GM19193 (cell line): ENCODE measurements at regions not wholly inside any gene's neighbourhood (a gene's known extent, or its start where the extent isn't known, plus 50 kb on each side); places are given as distances from the start of the nearest gene placed in this dataset.

Source experiments
- POLR2A ChIP-seq: IDR thresholded peaks from 4 replicates; pipeline ENCODE4 v1.6.1; 2011; ENCODE audit not compliant: insufficient read depth, insufficient read length; ENCODE audit errors: extremely low read depth

DNA sequence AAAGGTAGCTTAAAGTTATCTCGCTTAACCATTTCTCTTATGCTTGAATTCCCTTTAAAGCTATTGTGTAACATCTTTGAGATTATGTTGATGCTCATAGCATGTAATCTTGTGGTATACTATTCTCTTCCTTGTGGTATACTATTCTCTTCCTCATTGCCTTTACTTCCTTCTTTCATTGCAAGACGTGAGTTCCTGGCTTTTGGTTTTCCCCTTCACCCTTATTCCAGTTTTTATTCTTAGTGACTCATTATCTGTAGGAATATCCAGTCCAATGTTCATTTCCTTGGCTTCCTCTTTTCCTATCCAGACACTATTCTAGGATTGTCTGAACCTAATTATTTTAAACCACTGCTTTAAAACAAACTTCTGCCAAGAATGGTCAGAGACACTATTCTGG is 564.0 kb downstream of the CCER1 start:
- no peak for TF ChIP-seq POLR2A

DNA sequence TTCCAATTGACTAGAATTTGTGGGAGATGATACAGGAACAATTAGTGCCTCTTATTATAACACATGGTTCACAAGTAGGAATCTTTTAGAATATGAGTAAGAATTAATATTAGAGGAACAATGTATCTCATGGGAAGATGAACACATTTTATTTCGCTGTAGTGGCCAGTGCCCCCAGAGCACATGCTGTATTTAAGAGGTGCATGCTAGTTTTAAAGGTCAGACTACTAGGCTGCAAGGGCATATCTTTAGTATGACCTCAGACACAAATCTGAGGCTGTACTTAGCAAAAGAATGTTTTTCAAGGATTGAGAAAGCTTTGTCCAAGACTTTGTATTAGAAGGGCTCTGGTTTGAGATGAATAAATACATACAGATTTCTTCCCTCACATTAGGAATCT is 586.9 kb downstream of the CCER1 start:
- TF ChIP-seq POLR2A, result no peak

DNA sequence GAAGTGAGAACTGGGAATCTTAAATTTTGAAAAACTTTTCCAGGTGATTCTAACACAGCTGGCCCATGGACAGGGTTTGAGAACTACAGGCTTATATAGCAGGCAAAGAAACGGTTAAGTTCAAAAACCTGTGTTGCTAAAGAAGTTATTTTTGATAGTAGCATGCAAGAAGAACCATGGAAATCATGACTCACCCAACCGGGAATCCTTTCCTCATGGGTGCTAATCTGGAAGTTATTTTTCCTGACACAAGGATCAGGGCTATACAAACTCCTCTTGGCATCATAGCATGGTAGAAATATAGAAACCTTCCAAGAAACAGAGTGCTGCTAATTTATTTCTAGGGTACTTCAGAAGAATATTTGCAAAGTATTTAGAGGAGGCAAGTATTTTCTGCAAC is 588.7 kb downstream of the CCER1 start:
- TF ChIP-seq POLR2A, result no peak

DNA sequence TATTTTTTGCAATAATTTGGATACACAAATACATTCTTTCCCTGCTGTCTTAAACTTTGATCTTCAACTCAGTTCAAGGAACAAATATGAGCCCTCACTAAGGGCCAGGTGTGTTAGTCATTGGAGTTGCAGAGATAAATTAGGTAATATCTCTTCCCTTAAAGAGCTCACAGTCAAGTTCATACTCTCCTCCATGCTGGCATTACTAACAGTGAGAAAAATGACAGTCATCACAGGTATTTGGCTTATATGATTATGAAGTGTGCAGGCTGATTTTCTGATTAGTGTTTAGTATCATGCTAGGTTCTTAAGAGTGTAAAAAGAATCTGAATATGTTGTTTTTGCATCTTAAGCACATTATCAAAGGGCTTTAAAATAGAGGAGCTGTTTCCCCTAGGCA is 594.7 kb downstream of the CCER1 start:
- TF ChIP-seq POLR2A, result no peak

DNA sequence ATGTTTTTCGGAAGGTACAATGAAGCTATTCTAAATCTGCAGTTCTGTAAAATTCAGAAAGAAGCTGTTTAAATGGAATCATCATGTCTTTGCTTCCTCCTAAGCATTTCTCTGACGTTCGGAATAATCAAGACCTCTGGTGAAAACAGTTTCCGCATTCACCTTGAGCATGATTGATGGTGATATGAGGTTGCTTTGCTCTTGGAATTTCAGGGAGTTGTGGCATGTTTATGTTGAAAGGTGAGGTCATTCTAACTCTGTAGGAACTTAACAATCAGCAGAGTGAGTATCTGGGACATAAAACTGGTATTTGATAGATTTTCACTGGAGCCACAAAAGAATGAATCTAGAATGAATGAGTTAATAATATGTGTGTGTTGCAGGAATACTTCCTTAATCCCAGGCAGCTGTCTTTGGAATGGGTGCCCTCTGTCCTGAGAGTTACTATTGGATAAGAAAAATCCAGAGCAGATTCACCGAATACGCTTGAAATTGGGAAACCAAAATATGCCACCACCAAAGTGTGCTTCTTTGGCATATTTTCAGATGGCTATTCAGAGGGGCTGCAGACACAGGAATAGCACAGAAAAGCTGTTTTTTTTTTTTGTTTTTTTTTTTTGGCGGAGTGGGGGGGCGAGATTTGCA is 599.1 kb downstream of the CCER1 start:
- no peak for TF ChIP-seq POLR2A

DNA sequence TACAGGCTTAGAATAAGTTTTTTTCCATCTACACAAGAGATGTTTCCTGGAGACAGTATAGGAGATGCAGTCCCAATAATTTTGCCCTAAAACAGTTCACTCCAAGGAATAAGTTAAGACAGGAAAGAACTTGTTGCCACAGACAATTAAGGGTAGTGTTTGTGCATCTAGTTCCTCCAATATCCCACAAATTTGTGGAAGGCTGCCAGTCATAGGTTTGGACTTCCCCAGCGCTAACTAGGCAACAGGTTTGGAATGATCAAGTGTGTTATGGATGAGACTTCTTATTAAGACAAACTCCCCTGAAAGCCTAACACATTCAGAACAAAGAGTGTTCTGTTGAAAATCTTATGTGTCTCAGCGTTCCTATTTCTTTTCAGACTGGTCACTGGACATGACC is 611.0 kb downstream of the CCER1 start:
- TF ChIP-seq POLR2A, result no peak

DNA sequence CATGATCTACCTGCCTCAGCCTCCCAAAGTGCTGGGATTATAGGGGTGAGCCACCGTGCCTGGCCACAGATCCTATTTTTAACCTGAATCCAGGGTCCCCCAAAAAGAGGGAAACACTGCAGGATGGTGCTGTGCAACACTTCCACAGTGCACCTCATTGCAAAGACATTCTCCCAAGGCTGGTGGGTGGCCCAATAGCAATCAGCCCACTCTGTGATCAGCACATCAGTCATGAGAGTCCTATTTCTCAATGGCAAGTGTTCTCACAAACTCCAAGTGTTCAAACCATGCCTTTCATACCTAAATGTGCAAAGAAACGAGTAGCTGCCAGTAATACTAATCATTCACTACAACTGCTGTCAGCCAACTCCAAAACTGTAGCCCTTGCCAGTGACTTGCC is 612.9 kb downstream of the CCER1 start:
- no peak for TF ChIP-seq POLR2A

DNA sequence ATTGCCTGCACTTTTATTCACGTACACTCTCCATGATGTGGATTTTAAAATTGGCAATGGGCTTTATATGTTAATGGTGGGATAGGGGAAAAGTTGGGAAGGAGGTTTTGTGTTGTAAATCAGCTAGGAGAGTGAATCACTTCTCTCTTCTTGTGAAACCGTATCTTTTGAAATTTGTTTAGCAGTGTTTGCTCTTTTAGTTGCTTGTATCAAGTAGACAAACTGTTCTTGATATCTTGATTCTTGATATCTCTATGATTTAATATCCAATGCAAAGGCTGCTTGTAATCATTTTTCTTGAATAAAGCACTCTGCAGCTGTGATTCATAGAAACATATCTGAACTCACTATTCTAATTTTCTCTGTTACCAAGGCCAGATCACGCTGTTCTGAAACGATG is 615.1 kb downstream of the CCER1 start:
- no peak for TF ChIP-seq POLR2A

DNA sequence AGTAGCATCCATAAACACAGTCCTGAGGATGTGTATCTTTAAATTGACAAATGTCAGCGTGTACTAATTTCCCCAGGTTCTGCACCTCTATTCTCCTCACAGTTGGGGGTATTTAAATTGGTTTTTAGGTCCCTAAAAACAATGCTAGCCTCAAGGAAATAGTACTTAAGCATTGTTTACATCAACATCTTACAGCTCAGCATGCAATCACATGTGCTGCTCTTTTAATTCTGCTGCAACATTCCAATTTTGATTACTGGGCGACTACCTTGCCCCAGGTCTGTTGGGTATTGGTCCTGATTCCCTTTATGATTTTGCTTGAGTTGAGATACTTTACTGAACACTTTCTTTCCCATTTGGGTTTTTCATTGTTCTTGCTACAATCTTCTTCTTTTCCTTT is 616.6 kb downstream of the CCER1 start:
- no peak for TF ChIP-seq POLR2A

DNA sequence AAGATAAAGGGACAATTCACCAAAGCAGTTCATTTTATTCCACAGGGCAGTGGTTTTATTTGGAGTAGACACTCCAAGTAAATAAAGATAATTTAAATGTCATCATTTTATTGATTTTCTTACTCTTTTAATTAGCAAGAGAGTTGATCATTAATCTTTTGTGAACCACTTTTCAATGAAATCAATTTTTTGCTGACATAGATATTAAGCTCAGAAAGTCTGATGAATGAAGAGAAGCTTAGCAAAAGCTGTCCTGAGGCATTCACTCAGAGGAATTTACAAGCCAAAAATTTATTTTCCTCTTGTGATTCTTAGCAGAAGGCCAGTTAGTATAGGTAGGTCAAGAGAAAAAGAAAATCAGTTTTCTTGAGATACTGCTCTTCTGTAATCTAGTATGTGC is 618.0 kb downstream of the CCER1 start:
- TF ChIP-seq POLR2A, result no peak

DNA sequence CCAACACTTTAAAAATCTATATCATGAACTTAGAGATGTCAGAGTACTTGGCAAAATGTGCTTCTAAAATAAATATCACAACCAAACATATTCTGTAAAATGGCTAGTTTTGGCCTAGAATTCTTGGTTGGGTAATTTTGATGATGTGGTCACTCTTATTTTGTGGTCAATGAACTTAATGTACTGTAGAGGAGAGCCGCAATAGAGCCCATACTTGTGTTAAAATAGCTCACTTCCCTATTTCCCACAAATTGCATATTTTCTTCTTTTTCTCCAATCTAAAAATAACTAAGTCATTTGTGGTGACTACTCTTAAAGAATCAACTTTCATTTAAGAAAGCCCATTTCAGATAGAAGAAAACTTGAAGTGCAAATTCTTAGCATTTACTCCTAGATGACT is 619.4 kb downstream of the CCER1 start:
- TF ChIP-seq POLR2A, result no peak

DNA sequence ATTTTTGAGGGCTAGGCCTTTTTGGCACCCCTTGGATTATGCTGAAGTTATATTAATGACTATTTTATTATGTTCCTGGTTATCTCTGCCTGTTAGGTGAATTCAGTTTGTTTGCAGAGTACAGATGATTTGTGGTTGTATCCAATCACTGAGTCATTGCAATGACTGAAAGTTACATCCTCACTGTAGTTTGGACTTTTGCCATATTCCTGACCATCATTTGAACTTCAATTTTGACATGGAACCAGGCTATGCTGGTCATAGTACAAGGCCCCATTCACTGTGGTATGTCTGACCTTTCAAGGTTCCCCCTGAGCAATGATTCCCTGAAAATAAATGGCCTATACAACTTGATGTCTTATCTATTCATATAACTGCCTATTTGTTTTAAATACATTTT is 621.0 kb downstream of the CCER1 start:
- no peak for TF ChIP-seq POLR2A

DNA sequence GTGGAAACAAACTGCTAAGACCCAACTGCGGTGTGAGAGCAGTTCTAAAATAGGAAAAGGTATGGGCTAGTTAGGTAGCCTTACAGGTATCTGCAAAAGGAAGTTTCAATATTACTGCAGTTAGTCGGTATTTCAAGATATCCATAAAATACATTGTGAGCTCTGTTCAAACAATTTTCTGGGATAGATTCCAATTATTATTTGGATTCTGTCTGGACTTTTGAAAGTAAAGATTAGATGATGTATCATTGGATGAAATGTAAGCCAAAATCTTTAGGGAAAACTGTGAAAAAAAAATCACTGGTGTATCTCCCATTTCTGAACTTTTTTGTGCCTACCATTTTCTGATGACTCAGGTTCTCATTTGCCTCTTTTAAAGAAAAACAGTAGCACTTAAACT is 621.6 kb downstream of the CCER1 start:
- TF ChIP-seq POLR2A, result no peak

DNA sequence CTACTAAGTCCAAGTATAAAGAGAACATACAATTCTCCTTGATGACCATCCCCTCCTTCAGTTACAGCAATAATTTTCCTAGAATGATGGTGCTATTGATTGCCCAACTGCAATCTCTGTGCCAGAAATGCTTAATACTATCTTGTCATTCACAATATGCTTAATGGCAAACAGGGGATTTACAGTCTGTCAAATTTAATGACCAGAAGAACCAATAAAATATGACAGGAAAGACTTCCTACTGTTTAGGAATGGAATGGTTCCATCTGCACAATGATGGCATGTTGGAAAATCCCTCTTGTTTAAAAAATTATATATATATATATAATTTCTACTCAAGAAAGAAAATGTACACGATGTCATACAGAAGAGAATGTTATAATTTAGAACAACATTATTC is 623.2 kb downstream of the CCER1 start:
- TF ChIP-seq POLR2A, result no peak

DNA sequence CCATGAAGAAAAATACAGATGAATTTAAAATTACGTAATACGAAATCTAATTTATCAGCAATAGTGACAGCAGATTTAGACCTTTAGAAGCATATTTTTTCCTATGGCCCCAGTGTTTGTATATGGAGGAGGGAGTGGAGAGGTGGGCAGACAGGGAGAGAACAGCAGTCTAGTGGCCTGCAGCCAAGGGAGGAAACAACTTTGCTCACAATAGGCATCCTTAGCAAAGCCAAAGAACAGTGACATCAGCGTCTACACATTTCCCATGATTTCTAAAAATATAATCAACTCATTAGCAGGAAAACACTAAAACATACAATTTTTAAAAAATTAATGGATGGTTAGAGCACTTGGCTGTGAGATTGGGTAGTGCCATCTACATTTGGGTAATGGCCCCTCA is 622.6 kb upstream of the ATP2B1 start:
- TF ChIP-seq POLR2A, result no peak

DNA sequence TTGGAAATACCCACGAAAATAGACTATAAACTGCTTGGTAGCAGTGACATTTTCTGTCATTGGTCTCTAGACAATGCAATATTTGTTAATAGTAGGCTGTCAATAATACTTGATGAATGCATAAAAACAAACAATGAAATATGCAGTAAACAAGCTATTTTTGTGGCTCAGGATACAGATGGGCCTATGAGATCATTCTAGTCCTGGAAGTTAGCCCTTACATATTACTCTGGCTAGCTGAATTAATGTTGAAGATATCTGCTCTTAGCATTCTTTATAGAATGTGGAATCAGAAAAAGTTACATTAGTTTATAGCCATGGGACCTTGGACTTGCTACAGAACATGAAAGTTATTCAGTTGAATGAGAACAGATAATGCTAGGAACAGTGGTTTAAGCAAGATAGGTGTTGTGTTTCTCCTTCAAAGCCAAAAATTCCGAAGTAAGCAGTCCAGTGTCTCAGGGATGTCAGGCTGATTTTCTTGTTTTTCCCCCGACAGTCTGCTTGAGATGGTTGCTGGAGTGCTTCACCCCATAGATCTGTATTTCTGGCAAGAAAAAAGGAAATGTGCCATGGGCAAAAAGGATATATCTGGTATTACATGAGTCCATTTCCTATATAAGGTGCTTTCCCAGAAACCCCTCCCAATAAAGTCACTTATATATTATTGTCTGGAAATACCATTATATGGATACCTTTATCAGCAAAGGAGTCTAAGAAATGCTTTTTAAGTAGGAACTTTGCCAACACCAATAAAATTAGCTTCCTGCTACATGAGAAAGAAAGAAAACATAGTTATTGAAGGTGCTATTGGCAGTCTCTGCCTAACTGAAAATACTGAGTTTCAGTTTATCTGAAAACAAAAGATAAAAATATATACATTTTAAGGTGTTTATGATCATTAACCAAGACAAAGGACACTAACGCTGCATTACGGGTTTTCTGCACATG is 619.4 kb upstream of the ATP2B1 start:
- TF ChIP-seq POLR2A, result no peak
